ENCODE measurements at regions not wholly inside any gene's neighbourhood (a gene's known extent, or its start where the extent isn't known, plus 50 kb on each side); places are given as distances from the start of the nearest gene placed in this dataset.

DNA sequence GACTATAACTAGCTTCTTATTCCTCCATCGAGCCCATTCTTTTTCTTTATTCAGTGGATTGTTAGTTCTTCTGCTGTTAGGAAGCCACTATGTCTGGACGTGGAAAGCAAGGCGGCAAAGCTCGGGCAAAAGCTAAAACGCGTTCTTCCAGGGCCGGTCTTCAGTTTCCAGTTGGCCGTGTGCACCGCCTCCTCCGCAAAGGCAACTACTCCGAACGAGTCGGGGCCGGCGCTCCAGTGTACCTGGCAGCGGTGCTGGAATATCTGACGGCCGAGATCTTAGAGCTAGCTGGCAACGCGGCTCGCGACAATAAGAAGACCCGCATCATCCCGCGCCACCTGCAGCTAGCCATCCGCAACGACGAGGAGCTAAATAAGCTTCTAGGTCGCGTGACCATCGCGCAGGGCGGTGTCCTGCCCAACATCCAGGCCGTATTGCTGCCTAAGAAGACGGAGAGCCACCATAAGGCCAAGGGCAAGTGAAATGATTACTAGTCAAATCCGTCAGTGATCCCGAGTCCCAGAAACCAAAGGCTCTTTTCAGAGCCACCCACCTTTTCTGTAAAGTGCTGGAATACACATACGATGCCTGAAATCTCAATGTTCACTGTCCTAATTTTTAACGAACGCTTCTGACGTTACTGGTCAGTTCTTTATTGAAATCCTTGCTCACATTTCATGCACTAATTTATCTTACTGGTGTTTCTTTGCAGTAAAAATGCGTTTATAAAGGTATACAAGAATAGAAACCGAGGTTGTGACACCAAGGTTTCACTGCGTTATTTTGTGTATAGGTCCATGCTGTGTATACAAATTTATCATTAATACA is 129.9 kb downstream of the HFE start:
- DNase-seq = peak; percentile 93

DNA sequence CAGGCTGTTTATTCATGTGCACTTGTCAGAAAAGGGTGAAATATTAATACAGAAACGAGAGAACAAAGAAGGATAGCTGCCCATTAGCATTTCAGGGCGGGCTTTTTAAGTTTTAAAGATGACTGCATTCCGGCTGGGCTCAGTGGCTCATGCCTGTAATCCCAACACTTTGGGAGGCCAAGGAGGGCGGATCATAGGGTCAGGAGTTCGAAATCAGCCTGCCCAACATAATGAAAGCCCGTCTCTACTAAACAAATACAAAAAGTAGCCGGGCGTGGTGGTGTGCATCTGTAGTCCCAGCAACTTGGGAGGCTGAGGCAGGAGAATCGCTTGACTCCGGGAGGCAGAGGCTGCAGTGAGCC is 130.5 kb downstream of the HFE start:
- DNase-seq = no peak

DNA sequence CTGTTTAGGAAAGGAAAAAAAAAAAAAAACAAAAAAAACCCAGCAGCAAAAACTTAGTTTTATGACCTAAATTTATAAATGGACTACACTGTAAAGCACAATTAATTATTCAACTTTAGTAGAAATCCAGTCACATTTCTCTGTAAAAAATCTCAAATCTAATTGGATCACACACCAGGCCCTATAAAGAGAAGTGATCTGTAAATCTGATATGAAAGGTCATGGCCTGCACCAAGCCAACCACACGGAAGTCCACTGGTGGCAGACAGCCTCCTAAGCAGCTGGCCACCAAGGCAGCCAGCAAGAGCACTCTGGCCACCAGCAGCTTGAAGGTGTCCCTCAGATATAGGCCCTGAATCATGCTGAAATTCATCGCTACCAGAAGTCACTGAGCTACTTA is 131.6 kb downstream of the HFE start:
- no peak for DNase-seq

DNA sequence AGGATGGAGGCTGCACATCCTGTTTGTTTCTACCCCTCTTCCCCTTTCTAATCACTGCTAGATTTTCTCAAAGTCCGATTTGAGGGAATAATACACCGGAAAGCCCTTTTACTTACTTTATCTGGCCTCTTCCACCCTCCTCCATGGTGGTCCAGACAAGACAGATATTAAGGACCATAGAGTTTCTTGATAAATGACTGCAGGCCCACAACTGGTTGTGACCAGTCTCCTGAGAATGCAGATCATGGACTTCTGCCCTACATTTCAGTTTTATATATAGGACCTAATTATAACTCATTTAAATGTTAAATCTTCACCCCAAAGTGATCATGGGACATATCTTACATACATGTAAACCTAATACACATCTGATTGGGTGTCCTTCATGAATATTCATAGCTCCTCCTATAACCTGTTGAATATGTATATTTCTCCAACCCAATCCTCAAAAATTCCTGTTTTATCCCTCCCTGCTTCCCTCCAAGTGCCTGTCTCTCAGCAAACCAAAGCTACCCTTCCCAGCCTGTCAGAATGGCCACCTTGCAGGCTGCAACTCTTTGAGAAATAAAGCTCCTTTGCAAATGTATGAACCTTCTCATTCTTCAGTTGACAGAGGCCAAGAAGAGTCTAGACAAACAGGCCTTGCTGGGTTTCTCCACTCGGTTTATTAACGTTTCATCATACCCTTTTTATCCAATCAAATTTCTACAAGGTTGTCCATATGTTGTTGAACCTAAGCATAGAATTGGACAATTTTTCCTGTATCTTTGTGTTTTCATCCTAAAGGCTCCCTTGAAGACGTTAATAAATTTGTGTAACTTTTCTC is 133.1 kb downstream of the HFE start:
- DNase-seq = no peak

DNA sequence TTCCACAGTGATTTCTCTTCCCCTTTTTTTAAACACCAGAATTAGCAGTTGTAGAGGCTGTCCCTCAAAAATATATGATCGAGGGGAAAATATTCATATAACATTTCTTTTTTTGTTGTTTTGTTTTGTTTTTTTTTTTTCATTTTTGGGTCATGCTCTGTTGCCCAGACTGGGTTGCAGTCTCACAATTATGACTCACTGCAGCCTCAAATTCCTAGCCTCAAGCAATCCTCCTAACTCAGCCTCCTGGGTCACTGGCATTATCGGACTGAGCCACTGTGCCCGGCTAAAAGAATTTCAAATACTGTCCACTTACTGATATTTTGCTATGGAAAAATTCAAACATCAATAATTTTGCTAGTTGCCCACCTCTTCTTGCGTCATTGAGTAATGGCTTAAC is 134.0 kb downstream of the HFE start:
- DNase-seq = no peak

DNA sequence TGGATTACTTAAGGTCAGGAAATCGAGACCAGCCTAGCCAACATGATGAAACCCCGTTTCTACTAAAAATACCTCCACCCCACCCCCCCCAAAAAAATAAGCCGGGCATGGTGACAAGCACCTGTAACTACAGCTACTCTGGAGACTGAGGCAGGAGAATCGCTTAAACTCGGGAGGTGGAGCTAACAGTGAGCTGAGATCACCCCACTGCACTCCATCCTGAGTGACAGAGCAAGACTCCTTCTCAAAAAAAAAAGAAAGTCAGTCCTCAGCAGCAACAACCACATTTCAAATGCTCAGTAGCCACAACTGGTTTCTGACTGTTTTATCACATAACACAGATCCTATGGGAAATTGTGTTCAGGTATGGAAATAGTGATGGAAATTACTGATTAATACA is 135.3 kb downstream of the HFE start:
- DNase-seq = no peak

DNA sequence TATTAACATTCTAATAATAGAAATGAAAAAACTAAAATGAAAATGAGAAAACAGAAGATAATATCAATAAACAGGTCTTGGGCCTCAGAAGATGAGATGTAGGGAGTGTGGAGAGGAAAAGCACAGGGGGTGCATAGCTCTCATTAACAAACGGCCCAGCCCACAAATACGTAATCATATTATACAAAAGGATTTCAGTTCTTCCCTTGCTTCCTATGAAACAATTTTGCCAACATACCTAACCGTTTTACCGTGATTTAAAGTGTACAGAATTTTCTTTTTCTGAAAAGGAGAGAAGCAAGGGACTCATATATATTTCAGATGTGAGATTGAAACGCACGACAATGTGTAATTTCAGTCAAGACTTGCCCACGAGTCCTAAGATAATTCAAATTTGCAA is 136.0 kb downstream of the HFE start:
- DNase-seq = no peak

DNA sequence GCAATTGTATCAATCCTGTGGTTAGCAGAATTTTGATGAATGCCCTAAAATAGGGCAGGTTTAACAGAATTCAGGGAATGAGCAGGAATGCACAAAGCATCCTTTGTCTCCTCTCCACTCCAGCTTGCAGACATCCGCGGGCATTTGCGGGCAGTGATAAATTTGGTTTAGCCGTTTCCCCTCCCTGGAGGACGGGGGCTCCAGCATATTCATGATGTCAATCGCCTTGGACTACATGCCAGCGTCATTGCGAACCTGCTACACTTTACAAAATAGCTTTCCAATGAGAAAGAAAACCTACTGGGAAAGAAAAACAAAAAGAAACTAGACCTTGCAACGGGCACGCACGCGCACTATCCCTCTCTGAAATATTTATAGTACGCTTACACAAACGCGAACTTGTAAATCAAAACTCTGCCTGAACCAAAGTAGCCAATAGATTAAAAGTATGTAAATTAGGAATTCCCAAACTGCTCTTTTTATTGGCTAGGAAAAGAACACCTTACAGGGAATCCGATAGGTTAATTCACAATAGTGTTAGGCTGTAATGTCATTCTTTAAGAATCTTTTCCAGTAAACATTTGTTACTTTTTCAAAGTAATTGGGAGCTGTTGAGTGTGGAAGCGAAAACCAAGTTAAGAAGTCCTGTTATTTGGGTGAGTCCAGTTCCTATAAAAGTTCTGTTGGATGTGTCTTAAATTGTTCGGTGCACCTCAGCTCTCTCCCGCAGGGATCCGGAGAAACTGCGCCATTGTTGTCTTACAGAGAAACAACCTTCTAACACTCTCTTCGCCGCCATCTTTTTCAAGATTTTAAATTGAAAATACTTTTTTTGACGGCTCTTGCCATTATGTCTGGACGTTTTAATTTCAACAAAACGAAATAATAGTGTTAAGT is 136.7 kb downstream of the HFE start:
- DNase-seq = peak; percentile 80

DNA sequence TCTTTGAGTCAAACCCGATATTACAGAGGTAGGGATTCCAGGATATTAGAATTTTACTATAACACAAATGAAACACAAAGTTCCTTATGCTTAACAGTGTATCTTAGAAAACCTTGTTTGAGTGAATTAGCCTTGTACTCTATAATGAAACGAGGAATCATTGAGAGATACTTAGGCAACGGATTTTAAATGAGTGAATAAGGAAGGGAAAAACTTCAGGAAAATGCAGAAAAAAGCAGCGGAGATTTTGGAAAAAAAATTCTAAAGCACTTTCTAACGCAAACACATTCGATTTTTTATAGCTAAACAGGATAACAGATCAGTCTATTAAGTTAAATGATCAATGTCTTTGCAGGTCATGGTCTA is 137.3 kb downstream of the HFE start:
- DNase-seq = no peak

DNA sequence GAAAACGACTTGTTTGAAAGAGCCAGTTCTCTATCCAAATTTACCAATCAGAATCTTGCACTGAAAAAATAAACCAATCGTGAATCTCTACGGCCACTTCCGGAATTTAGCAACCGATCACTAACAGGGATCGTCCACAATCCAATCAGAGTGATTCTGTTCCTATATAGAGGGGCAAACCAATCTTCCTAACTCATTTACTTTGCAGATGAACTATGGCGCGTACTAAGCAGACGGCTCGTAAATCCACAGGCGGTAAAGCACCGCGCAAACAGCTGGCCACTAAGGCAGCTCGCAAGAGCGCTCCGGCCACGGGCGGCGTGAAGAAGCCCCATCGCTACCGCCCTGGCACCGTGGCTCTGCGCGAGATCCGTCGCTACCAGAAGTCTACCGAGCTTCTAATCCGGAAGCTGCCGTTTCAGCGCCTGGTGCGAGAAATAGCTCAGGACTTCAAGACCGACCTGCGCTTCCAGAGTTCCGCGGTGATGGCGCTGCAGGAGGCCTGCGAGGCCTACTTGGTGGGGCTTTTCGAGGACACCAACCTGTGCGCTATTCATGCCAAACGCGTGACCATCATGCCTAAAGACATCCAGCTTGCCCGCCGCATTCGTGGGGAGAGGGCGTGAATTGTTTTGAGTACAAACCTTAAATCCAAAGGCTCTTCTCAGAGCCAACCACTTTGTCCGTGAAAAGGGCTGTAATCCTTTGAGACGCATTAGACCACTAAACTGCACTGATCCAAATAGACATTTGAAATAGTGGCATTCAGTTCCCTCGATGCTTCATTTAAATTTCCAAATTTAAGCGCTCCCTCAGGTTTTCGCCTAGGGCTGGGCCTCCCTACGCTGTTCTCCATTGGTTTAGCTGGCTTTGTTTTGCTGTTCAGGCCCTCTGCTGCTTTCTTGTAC is 138.0 kb downstream of the HFE start:
- DNase-seq = peak; percentile 86

DNA sequence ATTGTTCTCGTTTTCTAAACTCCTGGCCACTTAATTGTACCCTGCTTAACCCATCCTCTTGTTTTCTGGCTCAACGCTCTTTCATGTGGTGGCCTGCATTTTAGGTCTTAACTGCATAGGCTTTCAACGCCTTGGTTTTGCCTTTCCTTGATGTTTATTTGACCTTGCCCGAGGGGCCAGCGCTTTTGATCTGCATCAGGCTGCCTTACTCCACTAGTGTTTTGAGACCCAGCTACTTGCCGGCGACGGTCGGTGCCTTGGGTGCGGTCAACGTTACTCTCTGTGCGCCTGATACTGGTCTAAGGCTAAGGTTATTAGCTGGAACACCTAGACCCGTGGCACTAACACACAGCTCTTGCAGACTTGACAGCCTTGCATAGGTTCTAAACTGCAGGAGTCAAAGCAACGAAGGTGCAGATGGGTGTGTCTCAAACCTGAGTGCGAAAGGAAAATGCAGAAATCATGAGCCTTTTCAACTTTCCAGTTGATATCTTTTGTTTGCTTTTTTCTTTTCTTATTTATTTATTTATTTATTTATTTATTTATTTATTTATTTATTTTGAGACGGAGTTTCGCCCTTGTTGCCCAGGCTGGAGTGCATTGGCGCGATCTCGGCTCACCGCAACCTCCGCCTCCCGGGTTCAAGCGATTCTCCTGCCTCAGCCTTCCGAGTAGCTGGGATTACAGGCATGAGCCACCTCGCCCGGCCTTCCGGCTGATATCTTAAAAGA is 138.8 kb downstream of the HFE start:
- no peak for DNase-seq

DNA sequence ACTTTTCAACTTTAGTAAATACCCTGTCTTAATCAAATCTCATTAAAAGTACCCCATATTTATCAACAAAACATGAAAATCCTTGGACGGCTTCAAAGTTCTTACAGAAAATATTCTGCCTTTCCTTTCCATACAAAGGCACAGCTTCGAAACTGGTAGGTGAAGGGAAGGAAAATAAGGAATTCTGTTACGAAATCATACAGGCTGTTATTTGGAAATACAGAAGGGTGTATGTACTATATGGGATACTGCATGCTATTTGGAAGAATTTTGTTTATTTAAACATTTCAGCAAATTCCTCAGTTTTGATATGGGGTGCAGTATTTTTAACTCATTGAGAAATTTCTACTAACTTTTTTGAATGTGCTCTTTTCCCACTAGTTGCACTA is 138.4 kb upstream of the BTN3A2 start:
- DNase-seq = no peak

DNA sequence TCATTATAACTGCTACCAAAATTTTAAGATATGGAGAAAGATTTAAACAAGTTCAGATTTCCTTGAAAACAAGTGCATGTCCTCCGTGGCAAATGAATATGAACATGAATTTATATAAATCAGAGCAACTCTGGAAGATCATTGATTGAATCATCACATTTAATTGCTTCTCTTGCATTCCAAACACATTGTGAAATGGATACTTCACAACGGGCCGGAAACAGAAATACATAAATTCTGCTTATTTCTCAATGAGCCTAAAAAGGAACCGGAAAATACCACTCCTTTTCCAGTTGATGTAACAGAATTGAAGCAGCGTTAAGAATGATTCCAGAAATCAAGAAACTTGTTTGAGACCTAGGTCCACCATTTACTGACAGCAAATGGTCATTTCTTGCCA is 134.6 kb upstream of the BTN3A2 start:
- DNase-seq = no peak

DNA sequence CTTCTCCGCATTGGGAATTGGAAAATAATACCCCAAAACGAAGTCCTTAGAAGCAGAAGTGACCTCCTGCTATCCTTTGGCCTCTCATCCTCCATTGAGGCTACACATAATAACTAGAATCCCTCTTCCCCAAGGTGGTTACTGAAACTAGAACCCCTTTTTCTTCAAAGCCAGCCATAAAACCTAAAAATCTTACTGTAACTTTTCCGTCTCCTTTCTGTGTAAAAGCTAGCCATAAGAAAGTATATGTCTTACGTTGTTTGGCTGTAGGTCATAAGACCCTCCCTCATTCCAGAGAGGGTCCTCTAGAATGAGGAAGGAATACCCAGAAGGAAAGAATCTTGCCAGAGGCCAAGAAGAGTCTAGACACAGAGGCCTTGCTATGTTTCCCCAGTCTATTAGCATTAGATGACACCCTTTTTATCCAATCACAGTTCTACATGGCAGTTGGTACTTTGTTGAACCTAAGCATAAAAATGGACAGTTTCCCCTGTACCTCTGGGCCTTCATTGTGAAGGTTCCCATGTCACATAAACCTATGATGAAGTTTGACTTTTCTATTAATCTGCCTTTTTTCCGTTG is 133.9 kb upstream of the BTN3A2 start:
- no peak for DNase-seq

DNA sequence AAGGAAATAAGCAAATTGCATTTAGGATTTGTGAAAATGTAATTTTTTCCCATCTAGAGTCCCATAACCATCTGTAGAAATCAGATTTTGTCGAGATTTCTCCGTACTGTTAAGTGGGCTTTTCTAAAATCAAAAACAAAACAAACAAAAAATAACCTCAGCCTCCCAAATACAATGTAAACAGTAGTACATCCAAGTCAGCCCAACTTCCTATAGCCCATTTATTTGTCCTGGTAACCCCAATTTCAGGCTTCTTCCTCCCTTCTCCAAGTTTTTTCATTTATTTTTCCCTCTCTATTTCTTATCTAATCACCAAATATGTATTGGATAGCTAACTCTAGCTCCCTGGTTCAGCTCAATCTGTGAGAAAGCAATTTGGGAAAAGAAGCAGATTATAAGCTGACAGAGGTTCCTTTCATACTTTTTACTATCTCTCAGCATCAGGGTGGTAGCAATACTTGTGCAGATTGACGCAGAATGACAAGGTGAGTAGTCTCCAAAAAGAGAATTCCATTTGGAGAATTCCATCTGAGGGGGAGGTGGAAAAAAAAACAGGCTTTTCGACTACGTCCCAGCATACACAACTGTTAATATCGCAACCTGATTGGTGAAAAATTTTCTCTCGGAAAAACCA is 132.6 kb upstream of the BTN3A2 start:
- DNase-seq = no peak

DNA sequence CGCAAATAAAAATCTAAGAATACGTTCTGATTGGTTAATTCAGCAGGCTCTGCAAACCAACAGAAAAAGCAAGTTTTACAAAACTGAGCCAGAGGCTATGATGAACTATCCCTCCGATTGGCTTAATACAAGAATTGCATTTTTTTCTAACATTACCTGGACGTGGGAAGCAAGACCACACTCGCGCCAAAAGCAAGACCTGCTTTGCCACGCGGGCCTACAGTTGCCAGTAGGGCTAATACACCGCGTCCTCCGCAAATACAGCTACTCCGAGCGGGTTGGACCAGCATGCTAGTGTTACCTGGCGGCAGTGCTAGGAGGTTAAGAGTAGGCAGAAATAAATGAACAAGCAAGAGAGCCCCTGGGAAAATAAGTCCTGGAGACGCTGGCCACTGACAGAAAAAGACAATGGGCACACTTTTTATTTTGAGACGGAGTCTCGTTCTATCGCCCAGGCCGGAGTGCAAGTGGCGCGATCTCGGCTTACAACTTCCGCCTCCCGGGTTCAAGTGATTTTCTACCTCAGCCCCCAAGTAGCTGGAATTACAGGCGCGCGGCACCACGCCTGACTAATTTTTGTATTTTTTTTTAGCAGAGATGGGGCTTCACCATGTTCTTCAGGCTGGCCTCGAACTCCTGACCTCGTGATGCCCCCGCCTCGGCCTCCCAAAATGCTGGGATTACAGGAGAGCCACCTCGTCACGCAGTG is 131.9 kb upstream of the BTN3A2 start:
- DNase-seq = peak; percentile 66

DNA sequence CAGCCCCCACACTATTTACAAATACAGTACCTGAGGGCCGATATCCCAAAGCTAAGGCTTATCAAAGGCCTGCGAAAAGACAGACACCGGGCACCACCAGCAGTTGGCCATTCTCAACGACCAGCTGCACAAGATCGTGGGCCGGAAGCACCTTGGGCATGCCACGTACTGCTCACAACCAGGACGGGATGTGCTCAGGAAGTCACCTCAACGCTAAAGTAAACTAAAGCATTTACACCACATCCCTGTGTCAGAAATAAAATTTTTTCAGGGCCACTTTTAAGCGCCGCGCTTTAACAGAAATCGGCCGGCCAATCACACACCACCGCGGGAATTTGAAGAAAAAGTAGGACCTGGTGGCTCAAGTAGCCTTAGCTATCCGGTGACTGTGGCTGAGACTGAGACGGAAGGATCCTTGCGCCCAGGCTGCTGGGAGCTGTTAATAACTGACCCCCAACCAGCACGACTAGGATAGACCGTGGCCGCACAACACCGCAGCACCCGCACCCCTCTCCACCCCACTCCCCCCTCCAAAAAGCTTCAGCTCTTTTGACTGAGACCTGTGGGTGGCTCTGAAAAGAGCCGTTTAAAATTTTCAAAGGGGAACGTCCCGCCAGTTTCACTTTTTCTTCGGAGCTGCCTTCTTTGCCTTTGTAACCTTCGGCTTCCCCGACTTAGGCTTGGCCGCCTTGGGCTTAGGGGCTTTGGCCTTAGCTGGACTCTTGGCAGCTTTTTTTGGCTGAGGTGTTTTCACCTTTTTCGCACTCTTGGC is 131.2 kb upstream of the BTN3A2 start:
- peak; percentile 78 for DNase-seq

DNA sequence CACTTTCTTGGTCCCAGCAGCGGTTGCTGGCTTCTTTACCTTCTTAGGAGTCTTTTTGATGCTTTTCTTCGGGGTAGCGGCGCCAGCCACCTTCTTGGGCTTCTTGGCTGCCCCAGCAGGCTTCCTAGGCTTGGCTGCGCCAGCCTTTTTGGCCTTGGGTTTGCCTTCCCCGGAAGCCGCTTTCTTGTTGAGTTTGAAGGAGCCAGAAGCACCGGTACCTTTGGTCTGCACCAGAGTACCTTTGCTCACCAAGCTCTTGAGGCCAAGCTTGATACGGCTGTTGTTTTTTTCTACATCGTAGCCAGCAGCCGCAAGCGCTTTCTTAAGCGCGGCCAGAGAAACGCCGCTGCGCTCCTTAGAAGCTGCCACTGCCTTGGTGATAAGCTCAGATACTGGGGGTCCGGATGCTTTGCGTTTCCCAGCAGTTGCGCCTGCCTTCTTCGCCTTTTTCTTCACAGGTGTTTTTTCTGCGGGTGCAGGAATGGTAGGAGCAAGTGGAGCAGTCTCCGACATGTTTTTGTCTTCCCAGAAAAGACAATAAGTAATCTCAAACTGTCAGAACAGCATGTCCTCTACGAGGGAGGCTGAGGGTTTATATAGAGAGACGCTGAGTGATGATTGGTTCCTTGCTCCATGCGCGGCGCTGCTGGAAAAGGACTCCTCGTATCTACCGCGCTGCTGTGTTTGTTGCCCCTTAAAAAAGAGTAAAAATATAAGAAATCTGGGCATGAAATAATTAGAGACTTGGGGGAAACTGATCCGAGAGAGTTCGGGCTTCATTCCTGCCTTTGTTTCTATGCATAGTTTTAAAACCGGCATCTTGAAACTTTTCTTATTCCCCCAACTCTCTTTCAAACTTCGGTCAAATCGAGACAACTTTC is 130.3 kb upstream of the BTN3A2 start:
- peak; percentile 88 for DNase-seq
